PFSK-1 (cell line): ENCODE measurements at regions not wholly inside any gene's neighbourhood (a gene's known extent, or its start where the extent isn't known, plus 50 kb on each side); places are given as distances from the start of the nearest gene placed in this dataset.

ENCODE experiments used
- FOXP2 ChIP-seq: optimal IDR thresholded peaks from 2 replicates; pipeline ENCODE3; 2011; ENCODE audit warnings: borderline replicate concordance, control low read depth, inconsistent platforms; ENCODE audit not compliant: insufficient read depth; ENCODE audit errors: extremely low read length, extremely low read depth
- POLR2AphosphoS5 ChIP-seq: IDR thresholded peaks from 2 replicates; pipeline ENCODE4 v1.6.1; 2012; ENCODE audit warnings: low read depth, mild to moderate bottlenecking, control low read depth, low read length, moderate library complexity
- REST ChIP-seq, 2 experiments: IDR thresholded peaks; 2 replicates each; pipeline versions ENCODE4 v1.6.1 to v1.8.0; 2011 to 2012; ENCODE audit warnings: low read depth in 2 of 2, low read length in 2 of 2, control low read depth in 1 of 2, inconsistent platforms in 1 of 2, mild to moderate bottlenecking in 1 of 2, moderate library complexity in 1 of 2; ENCODE audit not compliant: insufficient read depth in 1 of 2
- SIN3A ChIP-seq: IDR thresholded peaks from 2 replicates; pipeline ENCODE4 v1.6.1; 2012; ENCODE audit warnings: mild to moderate bottlenecking, low read length, moderate library complexity, borderline replicate concordance; ENCODE audit not compliant: insufficient read depth
- TAF1 ChIP-seq: IDR thresholded peaks from 2 replicates; pipeline ENCODE4 v1.6.1; 2012; ENCODE audit warnings: low read length, control low read depth, borderline replicate concordance; ENCODE audit not compliant: insufficient read depth

GRCh38 chr1:187621951-187622350 is 793.2 kb downstream of the PLA2G4A start:
- no peak for TF ChIP-seq REST (IDR thresholded peaks at IDR 0.05; ENCODE audit: insufficient read depth in 1 of 2, low read depth in 2 of 2, low read length in 2 of 2)
- no peak for TF ChIP-seq FOXP2
- TF ChIP-seq POLR2AphosphoS5, result no peak
- no peak for TF ChIP-seq SIN3A
- no peak for TF ChIP-seq TAF1

- TF ChIP-seq FOXP2, result no peak
- TF ChIP-seq TAF1, result no peak
- TF ChIP-seq POLR2AphosphoS5, result no peak
- no peak for TF ChIP-seq SIN3A
- TF ChIP-seq REST (IDR thresholded peaks at IDR 0.05; ENCODE audit: insufficient read depth in 1 of 2, low read depth in 2 of 2, low read length in 2 of 2), result no peak
Measured at GRCh38 chr1:187622545-187622944, 793.8 kb downstream of the PLA2G4A start.

GRCh38 chr1:187624812-187625545 is 796.2 kb downstream of the PLA2G4A start:
- no peak for TF ChIP-seq REST (IDR thresholded peaks at IDR 0.05; ENCODE audit: insufficient read depth in 1 of 2, low read depth in 2 of 2, low read length in 2 of 2)
- no peak for TF ChIP-seq POLR2AphosphoS5
- no peak for TF ChIP-seq TAF1
- TF ChIP-seq SIN3A, result no peak
- no peak for TF ChIP-seq FOXP2

GRCh38 chr1:187626056-187626455 is 797.3 kb downstream of the PLA2G4A start:
- TF ChIP-seq TAF1 (no peak), POLR2AphosphoS5 (no peak), FOXP2 (no peak), SIN3A (no peak), REST (IDR thresholded peaks at IDR 0.05; ENCODE audit: insufficient read depth in 1 of 2, low read depth in 2 of 2, low read length in 2 of 2) (no peak)
